IMR-90 (cell line): ENCODE measurements at regions not wholly inside any gene's neighbourhood (a gene's known extent, or its start where the extent isn't known, plus 50 kb on each side); places are given as distances from the start of the nearest gene placed in this dataset.

Source experiments
- ATAC-seq: fragments of 200-7000 bp; cut with Tn5 transposase; 2 replicates; pipeline ENCODE4 v1.9.1; 2020; ENCODE audit warnings: low read depth, mild to moderate bottlenecking, moderate library complexity
- BruUV-seq: library from RNA; stranded (reverse); fragments of 400-500 nt; replicated peaks from 2 replicates; lab custom pipeline; 2021; lab: Mats Ljungman, UMichigan
- CTCF ChIA-PET: fragments of 300-600 bp; formaldehyde crosslinking; extraction: SDS; loops from one replicate; lab custom pipeline; 2021; ENCODE audit warnings: antibody characterized with exemption; lab: Yijun Ruan, JAX
- POLR2A ChIA-PET: fragments of 300-600 bp; sonication (Branson Sonifier 250); formaldehyde crosslinking; loops from one replicate; lab custom pipeline; 2022; ENCODE audit warnings: antibody characterized with exemption; ENCODE audit not compliant: unreplicated experiment; lab: Charles Lee
- DNase-seq: peaks from one replicate; pipeline ENCODE4 v3.0.0; 2013
- H2AFZ ChIP-seq: replicated peaks from 2 replicates; pipeline ENCODE3; 2013; ENCODE audit warnings: low read length, mild to moderate bottlenecking; ENCODE audit not compliant: poor library complexity
- H2AK5ac ChIP-seq: 2 replicates; pipeline ENCODE4 v1.6.1; 2013; ENCODE audit warnings: low read depth, low read length, inconsistent platforms
- H2AK9ac ChIP-seq: replicated peaks from 2 replicates; pipeline ENCODE3; 2013; ENCODE audit warnings: mild to moderate bottlenecking, low read depth, low read length, moderate library complexity; ENCODE audit not compliant: poor library complexity
- H2BK120ac ChIP-seq: 2 replicates; pipeline ENCODE4 v1.6.1; 2013; ENCODE audit warnings: low read depth, low read length, inconsistent platforms
- H2BK15ac ChIP-seq: 3 replicates; pipeline ENCODE4 v1.6.1; 2013; ENCODE audit warnings: low read depth, low read length, inconsistent platforms
- H2BK20ac ChIP-seq: 2 replicates; pipeline ENCODE4 v1.6.1; 2013; ENCODE audit warnings: low read depth, mild to moderate bottlenecking, inconsistent platforms, low read length, moderate library complexity
- H2BK5ac ChIP-seq: 2 replicates; pipeline ENCODE4 v1.6.1; 2013; ENCODE audit warnings: mild to moderate bottlenecking, low read depth, low read length, inconsistent platforms; ENCODE audit not compliant: poor library complexity, severe bottlenecking
- H3K14ac ChIP-seq: replicated peaks from 2 replicates; pipeline ENCODE4 v1.6.1; 2013; ENCODE audit warnings: low read depth, low read length, inconsistent platforms
- H3K18ac ChIP-seq: 2 replicates; pipeline ENCODE4 v1.6.1; 2013; ENCODE audit warnings: low read depth, low read length, control low read depth
- H3K23ac ChIP-seq: 2 replicates; pipeline ENCODE4 v1.6.1; 2013; ENCODE audit warnings: low read depth, low read length, inconsistent platforms
- H3K27ac ChIP-seq: 2 replicates; pipeline ENCODE4 v1.5.1; 2013; ENCODE audit warnings: mild to moderate bottlenecking, control low read depth, low read length; ENCODE audit not compliant: insufficient read depth
- H3K27me3 ChIP-seq: 2 replicates; pipeline ENCODE4 v1.6.1; 2013; ENCODE audit warnings: low read length; ENCODE audit not compliant: control insufficient read depth, insufficient read depth
- H3K36me3 ChIP-seq: 2 replicates; pipeline ENCODE4 v1.6.1; 2013; ENCODE audit warnings: low read length, mixed read lengths; ENCODE audit not compliant: control insufficient read depth, insufficient read depth
- H3K4ac ChIP-seq: 2 replicates; pipeline ENCODE4 v1.6.1; 2013; ENCODE audit warnings: low read depth, low read length, inconsistent platforms
- H3K4me1 ChIP-seq: 2 replicates; pipeline ENCODE4 v1.6.1; 2013; ENCODE audit warnings: low read length, mixed read lengths; ENCODE audit not compliant: control insufficient read depth, insufficient read depth
- H3K4me2 ChIP-seq: 2 replicates; pipeline ENCODE4 v1.6.1; 2013; ENCODE audit warnings: low read depth, mild to moderate bottlenecking, control low read depth, low read length, moderate library complexity
- H3K4me3 ChIP-seq: 2 replicates; pipeline ENCODE4 v1.5.1; 2013; ENCODE audit warnings: low read depth, mild to moderate bottlenecking, control low read depth, low read length, moderate library complexity; ENCODE audit not compliant: insufficient read depth
- H3K56ac ChIP-seq: 2 replicates; pipeline ENCODE4 v1.6.1; 2013; ENCODE audit warnings: low read length, inconsistent platforms; ENCODE audit not compliant: insufficient read depth; ENCODE audit errors: extremely low read depth
- H3K79me1 ChIP-seq, 2 experiments: 2 replicates each; pipeline ENCODE4 v1.6.1; 2013; ENCODE audit warnings: low read length in 2 of 2, inconsistent platforms in 1 of 2, low read depth in 1 of 2
- H3K9ac ChIP-seq: 2 replicates; pipeline ENCODE4 v1.6.1; 2013; ENCODE audit warnings: low read depth, low read length, control low read depth
- H3K9me1 ChIP-seq: 2 replicates; pipeline ENCODE4 v1.6.1; 2013; ENCODE audit warnings: low read length, inconsistent platforms; ENCODE audit not compliant: insufficient read depth
- H3K9me3 ChIP-seq: 2 replicates; pipeline ENCODE4 v1.6.1; 2013; ENCODE audit warnings: low read length; ENCODE audit not compliant: control insufficient read depth, insufficient read depth
- H4K20me1 ChIP-seq: 2 replicates; pipeline ENCODE4 v1.6.1; 2013; ENCODE audit warnings: low read length, inconsistent platforms; ENCODE audit not compliant: insufficient read depth
- H4K5ac ChIP-seq: 2 replicates; pipeline ENCODE4 v1.6.1; 2013; ENCODE audit warnings: mild to moderate bottlenecking, low read depth, low read length, control low read depth
- H4K8ac ChIP-seq, 2 experiments: 2 replicates each; pipeline ENCODE4 v1.6.1; 2013; ENCODE audit warnings: low read depth in 2 of 2, low read length in 2 of 2, control low read depth in 1 of 2, inconsistent platforms in 1 of 2
- H4K91ac ChIP-seq: 2 replicates; pipeline ENCODE4 v1.6.1; 2013; ENCODE audit warnings: low read depth, low read length, inconsistent platforms; ENCODE audit not compliant: insufficient read depth
- BHLHE40 ChIP-seq: fragments of 150-350 bp; IDR thresholded peaks from 2 replicates; pipeline ENCODE4 v1.6.1; 2016; ENCODE audit warnings: mild to moderate bottlenecking, low read depth, low read length
- CEBPB ChIP-seq: IDR thresholded peaks from 2 replicates; pipeline ENCODE4 v1.6.1; 2012; ENCODE audit warnings: low read depth, low read length, improper control_type of control experiment
- CHD1 ChIP-seq: IDR thresholded peaks from 2 replicates; pipeline ENCODE4 v1.6.1; 2012; ENCODE audit warnings: low read depth, low read length, improper control_type of control experiment
- FOS ChIP-seq: fragments of 150-350 bp; IDR thresholded peaks from 2 replicates; pipeline ENCODE4 v1.6.1; 2016; ENCODE audit warnings: low read depth, low read length
- MAFK ChIP-seq: IDR thresholded peaks from 2 replicates; pipeline ENCODE4 v1.6.1; 2012; ENCODE audit warnings: low read depth, low read length, improper control_type of control experiment
- MAZ ChIP-seq: IDR thresholded peaks from 2 replicates; pipeline ENCODE4 v1.6.1; 2012; ENCODE audit warnings: low read depth, mild to moderate bottlenecking, low read length, improper control_type of control experiment, moderate library complexity, borderline replicate concordance
- MXI1 ChIP-seq: IDR thresholded peaks from 2 replicates; pipeline ENCODE4 v1.6.1; 2012; ENCODE audit warnings: low read depth, mild to moderate bottlenecking, low read length, moderate library complexity, borderline replicate concordance
- POLR2A ChIP-seq: IDR thresholded peaks from 2 replicates; pipeline ENCODE4 v1.6.1; 2012; ENCODE audit warnings: mild to moderate bottlenecking, low read depth, low read length
- RAD21 ChIP-seq: IDR thresholded peaks from 2 replicates; pipeline ENCODE4 v1.6.1; 2012; ENCODE audit warnings: low read length, improper control_type of control experiment
- SMC3 ChIP-seq: fragments of 150-350 bp; IDR thresholded peaks from 2 replicates; pipeline ENCODE4 v1.6.1; 2016; ENCODE audit warnings: low read depth, mild to moderate bottlenecking, antibody characterized with exemption, low read length, moderate library complexity
- WGBS, 2 experiments: methylation state at CpG; one replicate each; pipeline versions ENCODE4 v1.1.5 to v1.1.7; 2013; ENCODE audit warnings: missing lambda C conversion rate in 2 of 2; ENCODE audit not compliant: insufficient read length in 1 of 2; ENCODE audit errors: extremely low coverage in 2 of 2; 5-methylcytosine and 5-hydroxymethylcytosine counted together
- dilution Hi-C: fragments of 300-500 bp; cut with HindIII; formaldehyde crosslinking; loops from one replicate; pipeline ENCODE4 v1.14.3; 2018; ENCODE audit warnings: low sequenced_read_pairs; ENCODE audit not compliant: unreplicated experiment
- in situ Hi-C: fragments of 300-500 bp; cut with MboI; formaldehyde crosslinking; loops from 3 replicates; pipeline ENCODE4 v1.14.3; 2019; ENCODE audit warnings: low sequenced_read_pairs, inconsistent platforms, mixed read lengths
- intact Hi-C: fragments of 100-400 bp; cut with micrococcal nuclease; formaldehyde crosslinking; loops from 2 replicates; pipeline ENCODE4 v1.10.0; 2022
- TF ChIP-seq, protein P1 (sequence below): conservative IDR thresholded peaks from 2 replicates; pipeline ENCODE4 v1.5.1; 2012; ENCODE audit warnings: mild to moderate bottlenecking, low read depth, low read length, improper control_type of control experiment
- TF ChIP-seq, protein P2 (sequence below): fragments of 150-350 bp; IDR thresholded peaks from 2 replicates; pipeline ENCODE4 v1.6.1; 2017; ENCODE audit warnings: mild to moderate bottlenecking, antibody characterized with exemption, low read length, low read depth
- TF ChIP-seq, protein P3 (sequence below): fragments of 150-350 bp; IDR thresholded peaks from 2 replicates; pipeline ENCODE4 v1.6.1; 2016; ENCODE audit warnings: low read depth, mild to moderate bottlenecking, low read length, moderate library complexity, borderline replicate concordance

DNA sequence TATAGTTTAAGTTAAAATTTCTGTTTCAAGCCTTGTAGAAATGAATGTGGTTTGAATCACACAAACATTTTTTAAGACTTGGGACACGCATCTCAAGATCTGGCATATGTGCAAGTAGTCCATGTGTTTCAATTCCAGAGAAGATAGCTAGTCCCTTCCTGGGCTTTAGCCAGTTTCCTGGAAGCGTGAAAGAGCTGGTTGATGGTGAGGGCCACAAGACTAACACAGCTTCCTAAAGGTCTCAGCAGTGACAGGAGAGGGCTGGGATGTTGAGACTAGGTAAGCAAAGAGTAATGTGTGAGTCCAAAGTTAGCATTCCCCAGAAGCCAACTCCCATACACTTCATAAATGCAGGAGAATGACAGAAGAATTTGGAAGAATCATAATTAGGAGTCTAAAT is 111.9 kb upstream of the MAP2 start:
- H3K9ac ChIP-seq: no peak overlapping the region
- no peaks in the 10 kb centered on the region for H4K20me1 ChIP-seq
- no peak overlapping the region for H3K27ac ChIP-seq
- H3K27me3 ChIP-seq: no peaks in the 10 kb centered on the region
- H4K8ac ChIP-seq: no peak overlapping the region
- no peak overlapping the region for H4K91ac ChIP-seq
- no peak overlapping the region for H3K56ac ChIP-seq
- ChIA-PET POLR2A (no interaction called here), CTCF (no interaction called here)
- BruUV-seq: no TSS peak
- no peak overlapping the region for H3K4ac ChIP-seq
- H3K4me1 ChIP-seq: no peaks in the 10 kb centered on the region
- intact Hi-C loops: no loop called here
- no CpG with 5 or more reads among the region's 2 CpGs for WGBS, 2 experiments
- TF ChIP-seq, protein P1, sequence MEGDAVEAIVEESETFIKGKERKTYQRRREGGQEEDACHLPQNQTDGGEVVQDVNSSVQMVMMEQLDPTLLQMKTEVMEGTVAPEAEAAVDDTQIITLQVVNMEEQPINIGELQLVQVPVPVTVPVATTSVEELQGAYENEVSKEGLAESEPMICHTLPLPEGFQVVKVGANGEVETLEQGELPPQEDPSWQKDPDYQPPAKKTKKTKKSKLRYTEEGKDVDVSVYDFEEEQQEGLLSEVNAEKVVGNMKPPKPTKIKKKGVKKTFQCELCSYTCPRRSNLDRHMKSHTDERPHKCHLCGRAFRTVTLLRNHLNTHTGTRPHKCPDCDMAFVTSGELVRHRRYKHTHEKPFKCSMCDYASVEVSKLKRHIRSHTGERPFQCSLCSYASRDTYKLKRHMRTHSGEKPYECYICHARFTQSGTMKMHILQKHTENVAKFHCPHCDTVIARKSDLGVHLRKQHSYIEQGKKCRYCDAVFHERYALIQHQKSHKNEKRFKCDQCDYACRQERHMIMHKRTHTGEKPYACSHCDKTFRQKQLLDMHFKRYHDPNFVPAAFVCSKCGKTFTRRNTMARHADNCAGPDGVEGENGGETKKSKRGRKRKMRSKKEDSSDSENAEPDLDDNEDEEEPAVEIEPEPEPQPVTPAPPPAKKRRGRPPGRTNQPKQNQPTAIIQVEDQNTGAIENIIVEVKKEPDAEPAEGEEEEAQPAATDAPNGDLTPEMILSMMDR: no peak
- TF ChIP-seq, protein P2, sequence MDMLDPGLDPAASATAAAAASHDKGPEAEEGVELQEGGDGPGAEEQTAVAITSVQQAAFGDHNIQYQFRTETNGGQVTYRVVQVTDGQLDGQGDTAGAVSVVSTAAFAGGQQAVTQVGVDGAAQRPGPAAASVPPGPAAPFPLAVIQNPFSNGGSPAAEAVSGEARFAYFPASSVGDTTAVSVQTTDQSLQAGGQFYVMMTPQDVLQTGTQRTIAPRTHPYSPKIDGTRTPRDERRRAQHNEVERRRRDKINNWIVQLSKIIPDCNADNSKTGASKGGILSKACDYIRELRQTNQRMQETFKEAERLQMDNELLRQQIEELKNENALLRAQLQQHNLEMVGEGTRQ: no peak
- TF ChIP-seq MAZ: no peak
- TF ChIP-seq MAFK: no peak
- no peak for TF ChIP-seq POLR2A
- no peak for TF ChIP-seq CEBPB
- TF ChIP-seq CHD1: no peak
- no peak for TF ChIP-seq SMC3
- no peak for TF ChIP-seq FOS
- no peak for TF ChIP-seq MXI1
- no peak for TF ChIP-seq RAD21
- TF ChIP-seq, protein P3, sequence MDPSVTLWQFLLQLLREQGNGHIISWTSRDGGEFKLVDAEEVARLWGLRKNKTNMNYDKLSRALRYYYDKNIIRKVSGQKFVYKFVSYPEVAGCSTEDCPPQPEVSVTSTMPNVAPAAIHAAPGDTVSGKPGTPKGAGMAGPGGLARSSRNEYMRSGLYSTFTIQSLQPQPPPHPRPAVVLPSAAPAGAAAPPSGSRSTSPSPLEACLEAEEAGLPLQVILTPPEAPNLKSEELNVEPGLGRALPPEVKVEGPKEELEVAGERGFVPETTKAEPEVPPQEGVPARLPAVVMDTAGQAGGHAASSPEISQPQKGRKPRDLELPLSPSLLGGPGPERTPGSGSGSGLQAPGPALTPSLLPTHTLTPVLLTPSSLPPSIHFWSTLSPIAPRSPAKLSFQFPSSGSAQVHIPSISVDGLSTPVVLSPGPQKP: no peak
- no peak for TF ChIP-seq BHLHE40
- H3K14ac ChIP-seq: no peak overlapping the region
- no peak overlapping the region for H3K23ac ChIP-seq
- no peak overlapping the region for H2BK15ac ChIP-seq
- no peaks in the 10 kb centered on the region for H3K79me1 ChIP-seq
- DNase-seq (no peak), ATAC-seq (no peak)
- no peak overlapping the region for H2AFZ ChIP-seq
- H3K4me3 ChIP-seq: no peak overlapping the region
- in situ Hi-C loops: loop anchor here (25.0 kb wide), 1 partner anchor 900 kb away; the partner anchor contains the start of gene PTH2R
- no peak overlapping the region for H4K5ac ChIP-seq
- no peaks in the 10 kb centered on the region for H3K36me3 ChIP-seq
- no peak overlapping the region for H2BK20ac ChIP-seq
- H2AK9ac ChIP-seq: no peak overlapping the region
- peaks cover 2% of the 10 kb centered on the region; the same call in 1 of the 2 replicates for H3K9me3 ChIP-seq
- no peak overlapping the region for H3K18ac ChIP-seq
- no peaks in the 10 kb centered on the region for H3K9me1 ChIP-seq
- H3K4me2 ChIP-seq: no peak overlapping the region
- no peak overlapping the region for H2BK120ac ChIP-seq
- dilution Hi-C loops: no loop called here
- no peak overlapping the region for H2BK5ac ChIP-seq
- H2AK5ac ChIP-seq: no peak overlapping the region
